GM12878 (cell line): ENCODE measurements at regions not wholly inside any gene's neighbourhood (a gene's known extent, or its start where the extent isn't known, plus 50 kb on each side); places are given as distances from the start of the nearest gene placed in this dataset.
A peak's percentile ranks its signal among the peaks of the same experiment; 100 is the strongest.

Experiments used
- ATAC-seq: fragments of 200-7000 bp; cut with Tn5 transposase; 3 replicates; pipeline ENCODE4 v1.9.1; 2020; ENCODE audit warnings: mild to moderate bottlenecking, moderate library complexity
- BruUV-seq: library from RNA; stranded (reverse); fragments of 400-500 nt; replicated peaks from 2 replicates; lab custom pipeline; 2021; lab: Mats Ljungman, UMichigan
- CTCF ChIA-PET: fragments of 300-600 bp; sonication (Branson Sonifier 250); formaldehyde crosslinking; extraction: SDS; loops from one replicate; lab custom pipeline; 2021; ENCODE audit warnings: inconsistent platforms; lab: Yijun Ruan, JAX
- POLR2A ChIA-PET: fragments of 350-600 bp; formaldehyde crosslinking; extraction: SDS; loops from one replicate; lab custom pipeline; 2021; ENCODE audit warnings: inconsistent platforms; lab: Charles Lee
- RAD21 ChIA-PET: fragments of 300-600 bp; sonication (Branson Sonifier 250); formaldehyde crosslinking; loops from one replicate; lab custom pipeline; 2023; ENCODE audit warnings: antibody characterized with exemption; ENCODE audit not compliant: unreplicated experiment; lab: Charles Lee
- SMC1A ChIA-PET: fragments of 300-600 bp; sonication (Branson Sonifier 250); formaldehyde crosslinking; loops from one replicate; lab custom pipeline; 2023; ENCODE audit not compliant: unreplicated experiment, uncharacterized antibody; lab: Charles Lee
- DNase-seq: peaks from one replicate; pipeline ENCODE4 v3.0.0-alpha.2; 2011; ENCODE audit warnings: low read depth, low spot score
- FAIRE-seq: peaks from 3 replicates; lab custom pipeline; 2011; peaks lifted over from hg19 to GRCh38; lab: Jason Lieb, UNC
- H2AFZ ChIP-seq: 2 replicates; pipeline ENCODE4 v1.6.0; 2011; ENCODE audit warnings: low read depth, low read length, control low read depth; ENCODE audit not compliant: control insufficient read depth
- H3K27ac ChIP-seq: 2 replicates; pipeline ENCODE4 v1.5.1; 2011; ENCODE audit warnings: control low read depth; ENCODE audit not compliant: control insufficient read depth, insufficient read depth
- H3K27me3 ChIP-seq, 2 experiments: replicated peaks in 1 of 2; 2 replicates each; pipeline versions ENCODE4 v1.6.0 to v1.6.1; 2011; ENCODE audit warnings: low read length in 1 of 2; ENCODE audit not compliant: control insufficient read depth in 2 of 2, insufficient read depth in 2 of 2
- H3K36me3 ChIP-seq, 2 experiments: 2 replicates each; pipeline ENCODE4 v1.5.1; 2011; ENCODE audit warnings: low read length in 1 of 2; ENCODE audit not compliant: control insufficient read depth in 2 of 2, insufficient read depth in 2 of 2
- H3K4me1 ChIP-seq: 2 replicates; pipeline ENCODE4 v1.6.1; 2011; ENCODE audit warnings: mild to moderate bottlenecking, low read length, moderate library complexity, mixed read lengths; ENCODE audit not compliant: control insufficient read depth, insufficient read depth
- H3K4me2 ChIP-seq: 2 replicates; pipeline ENCODE4 v1.6.0; 2011; ENCODE audit warnings: control low read depth; ENCODE audit not compliant: control insufficient read depth, insufficient read depth
- H3K4me3 ChIP-seq: fragments of 200-600 bp; sonication (generic); 2 replicates; pipeline ENCODE4 v1.5.1; 2016
- H3K79me2 ChIP-seq: 2 replicates; pipeline ENCODE4 v1.6.0; 2011; ENCODE audit warnings: low read length; ENCODE audit not compliant: control insufficient read depth, insufficient read depth
- H3K9ac ChIP-seq: 2 replicates; pipeline ENCODE4 v1.8.0; 2011; ENCODE audit warnings: low read length, control low read depth, mixed read lengths; ENCODE audit not compliant: control insufficient read depth, insufficient read depth
- H3K9me3 ChIP-seq: replicated peaks from 3 replicates; pipeline ENCODE4 v1.5.1; 2011; ENCODE audit warnings: mild to moderate bottlenecking, low read length; ENCODE audit not compliant: control insufficient read depth, insufficient read depth
- H4K20me1 ChIP-seq: 2 replicates; pipeline ENCODE4 v1.6.0; 2011; ENCODE audit not compliant: control insufficient read depth, insufficient read depth
- HDGF ChIP-seq: fragments of 450-650 bp; IDR thresholded peaks from 2 replicates; pipeline ENCODE4 v1.6.1; 2016; ENCODE audit warnings: antibody characterized with exemption
- WGBS: methylation state at CpG from one replicate; pipeline ENCODE4 v1.1.6; 2016; ENCODE audit warnings: low lambda C conversion rate; ENCODE audit not compliant: insufficient replicate concordance, insufficient coverage; ENCODE audit errors: missing lambda C conversion rate; 5-methylcytosine and 5-hydroxymethylcytosine counted together
- in situ Hi-C: fragments of 300-500 bp; cut with MboI; formaldehyde crosslinking; loops from 9 replicates; pipeline ENCODE4 v1.14.3; 2018; ENCODE audit warnings: mixed read lengths
- intact Hi-C: fragments of 100-400 bp; cut with micrococcal nuclease; formaldehyde crosslinking; loops from one replicate; pipeline ENCODE4 v1.14.2; 2022; ENCODE audit not compliant: unreplicated experiment
- TF ChIP-seq, protein P1 (sequence below): fragments of 450-650 bp; formaldehyde crosslinking; IDR thresholded peaks from 2 replicates; pipeline ENCODE4 v1.5.0; 2022; ENCODE audit warnings: mild to moderate bottlenecking, missing genetic modification characterization
- TF ChIP-seq, protein P2 (sequence below): IDR thresholded peaks from 2 replicates; pipeline ENCODE4 v1.6.1; 2011; ENCODE audit warnings: borderline replicate concordance, low read depth, mild to moderate bottlenecking, moderate library complexity, mixed read lengths, low read length; ENCODE audit not compliant: insufficient read depth; ENCODE audit errors: extremely low read length

DNA sequence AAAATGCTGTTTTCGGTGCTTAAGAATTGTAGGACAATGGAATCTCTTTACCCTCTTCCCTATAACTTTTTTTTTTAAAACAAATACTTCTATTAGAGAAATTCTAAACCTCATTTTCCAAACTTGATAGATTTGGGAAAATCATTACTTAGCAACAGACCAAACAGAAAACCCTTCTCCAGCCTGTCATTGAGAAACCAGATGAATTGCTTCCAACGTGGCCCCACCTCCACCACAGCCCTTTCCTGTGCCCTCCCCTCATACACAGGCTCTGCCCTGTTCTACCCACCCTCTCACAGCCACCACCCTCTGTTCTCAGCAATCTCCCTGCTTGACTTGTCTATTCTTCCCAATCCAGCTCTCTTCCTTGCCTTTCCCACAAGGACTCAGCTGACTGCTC lies 221.2 kb downstream of the DMRT2 start:
- BruUV-seq, result no TSS peak
- H3K27me3 ChIP-seq, result no peaks in the 10 kb centered on the region
- ChIA-PET RAD21 (interaction anchor here (0.7 to 1.6 kb wide), 6 partner anchors 22 to 221 kb away, joined by 3 to 6 read pairs (median 3); partner anchors contain the start of gene DMRT2), POLR2A (interaction anchor here (1.1 to 2.3 kb wide), 2 partner anchors 40 to 64 kb away, joined by 3 to 5 read pairs; no protein-coding TSS in a partner anchor)
- H3K9ac ChIP-seq, result no peak overlapping the region
- DNase-seq (no peak), ATAC-seq (peak; percentile 25)
- H3K4me3 ChIP-seq, result no peak overlapping the region
- no peaks in the 10 kb centered on the region for H3K9me3 ChIP-seq
- intact Hi-C loops, result loop anchor here (5.0 to 10.0 kb wide), 2 partner anchors 41 to 163 kb away; no protein-coding TSS in a partner anchor
- H3K79me2 ChIP-seq, result no peaks in the 10 kb centered on the region
- in situ Hi-C loops, result no loop called here
- no peak overlapping the region for H2AFZ ChIP-seq
- H3K27ac ChIP-seq, result no peak overlapping the region
- no peaks in the 10 kb centered on the region; the same call in 1 of the 2 replicates for H3K4me1 ChIP-seq
- TF ChIP-seq HDGF, result peak; percentile 26; the same call in 1 of the 2 replicates
- TF ChIP-seq, protein P1, sequence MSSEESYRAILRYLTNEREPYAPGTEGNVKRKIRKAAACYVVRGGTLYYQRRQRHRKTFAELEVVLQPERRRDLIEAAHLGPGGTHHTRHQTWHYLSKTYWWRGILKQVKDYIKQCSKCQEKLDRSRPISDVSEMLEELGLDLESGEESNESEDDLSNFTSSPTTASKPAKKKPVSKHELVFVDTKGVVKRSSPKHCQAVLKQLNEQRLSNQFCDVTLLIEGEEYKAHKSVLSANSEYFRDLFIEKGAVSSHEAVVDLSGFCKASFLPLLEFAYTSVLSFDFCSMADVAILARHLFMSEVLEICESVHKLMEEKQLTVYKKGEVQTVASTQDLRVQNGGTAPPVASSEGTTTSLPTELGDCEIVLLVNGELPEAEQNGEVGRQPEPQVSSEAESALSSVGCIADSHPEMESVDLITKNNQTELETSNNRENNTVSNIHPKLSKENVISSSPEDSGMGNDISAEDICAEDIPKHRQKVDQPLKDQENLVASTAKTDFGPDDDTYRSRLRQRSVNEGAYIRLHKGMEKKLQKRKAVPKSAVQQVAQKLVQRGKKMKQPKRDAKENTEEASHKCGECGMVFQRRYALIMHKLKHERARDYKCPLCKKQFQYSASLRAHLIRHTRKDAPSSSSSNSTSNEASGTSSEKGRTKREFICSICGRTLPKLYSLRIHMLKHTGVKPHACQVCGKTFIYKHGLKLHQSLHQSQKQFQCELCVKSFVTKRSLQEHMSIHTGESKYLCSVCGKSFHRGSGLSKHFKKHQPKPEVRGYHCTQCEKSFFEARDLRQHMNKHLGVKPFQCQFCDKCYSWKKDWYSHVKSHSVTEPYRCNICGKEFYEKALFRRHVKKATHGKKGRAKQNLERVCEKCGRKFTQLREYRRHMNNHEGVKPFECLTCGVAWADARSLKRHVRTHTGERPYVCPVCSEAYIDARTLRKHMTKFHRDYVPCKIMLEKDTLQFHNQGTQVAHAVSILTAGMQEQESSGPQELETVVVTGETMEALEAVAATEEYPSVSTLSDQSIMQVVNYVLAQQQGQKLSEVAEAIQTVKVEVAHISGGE, result no peak
- TF ChIP-seq, protein P2, sequence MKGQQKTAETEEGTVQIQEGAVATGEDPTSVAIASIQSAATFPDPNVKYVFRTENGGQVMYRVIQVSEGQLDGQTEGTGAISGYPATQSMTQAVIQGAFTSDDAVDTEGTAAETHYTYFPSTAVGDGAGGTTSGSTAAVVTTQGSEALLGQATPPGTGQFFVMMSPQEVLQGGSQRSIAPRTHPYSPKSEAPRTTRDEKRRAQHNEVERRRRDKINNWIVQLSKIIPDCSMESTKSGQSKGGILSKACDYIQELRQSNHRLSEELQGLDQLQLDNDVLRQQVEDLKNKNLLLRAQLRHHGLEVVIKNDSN, result no peak
- TF ChIP-seq, all 136 proteins: peak for 1
- no peaks in the 10 kb centered on the region for H3K36me3 ChIP-seq
- no peak overlapping the region for H3K4me2 ChIP-seq
- CTCF ChIA-PET, result interaction anchor here (0.9 to 1.2 kb wide), 2 partner anchors 9 to 108 kb away, joined by 3 read pairs; no protein-coding TSS in a partner anchor
- SMC1A ChIA-PET, result interaction anchor here (0.6 to 8.1 kb wide), 18 partner anchors 9 to 262 kb away, joined by 3 to 48 read pairs (median 4); no protein-coding TSS in a partner anchor
- no peaks in the 10 kb centered on the region for H4K20me1 ChIP-seq
- no peak for FAIRE-seq
- 3% methylated on average over 2 of the region's 2 CpGs for WGBS
